WI38 (cell line): ENCODE measurements at regions not wholly inside any gene's neighbourhood (a gene's known extent, or its start where the extent isn't known, plus 50 kb on each side); places are given as distances from the start of the nearest gene placed in this dataset.

ENCODE experiments used
- H3K4me3 ChIP-seq: 2 replicates; pipeline ENCODE4 v1.5.1; 2011; ENCODE audit warnings: low read depth, mild to moderate bottlenecking, control low read depth, low read length
- CTCF ChIP-seq: IDR thresholded peaks from 2 replicates; pipeline ENCODE4 v1.5.1; 2012; ENCODE audit warnings: low read depth, mild to moderate bottlenecking, control low read depth, low read length

- TF ChIP-seq CTCF, result no peak
- no peak overlapping the region for H3K4me3 ChIP-seq
Measured at GRCh38 chr6:139679516-139680179, 305.2 kb upstream of the CITED2 start.

DNA sequence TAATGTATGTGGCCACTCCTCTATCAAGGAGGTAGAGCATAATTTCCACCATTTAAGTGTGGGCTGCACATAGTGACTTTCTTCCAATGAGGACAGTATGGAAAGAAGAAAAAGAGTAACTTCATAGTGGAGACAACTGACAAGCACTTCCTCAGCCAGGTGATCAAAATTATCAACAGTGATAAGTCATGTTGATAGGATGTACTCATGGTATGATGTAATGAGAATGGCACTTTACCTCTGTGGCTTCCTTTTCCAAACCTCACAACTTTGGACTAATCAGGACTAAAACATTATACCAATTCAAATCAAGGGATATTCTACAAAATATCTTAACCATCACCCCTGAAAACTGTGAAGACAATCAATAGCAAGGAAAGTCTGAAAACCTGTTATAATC is 302.3 kb upstream of the CITED2 start:
- H3K4me3 ChIP-seq, result no peak overlapping the region
- no peak for TF ChIP-seq CTCF

GRCh38 chr6:139666284-139666683 is 291.8 kb upstream of the CITED2 start:
- TF ChIP-seq CTCF, result no peak
- no peak overlapping the region for H3K4me3 ChIP-seq

- TF ChIP-seq CTCF, result no peak
- H3K4me3 ChIP-seq, result no peak overlapping the region
Measured at GRCh38 chr6:139663996-139664395, 289.5 kb upstream of the CITED2 start.

- H3K4me3 ChIP-seq, result no peak overlapping the region
- no peak for TF ChIP-seq CTCF
Measured at GRCh38 chr6:139659711-139660110, 285.3 kb upstream of the CITED2 start.

DNA sequence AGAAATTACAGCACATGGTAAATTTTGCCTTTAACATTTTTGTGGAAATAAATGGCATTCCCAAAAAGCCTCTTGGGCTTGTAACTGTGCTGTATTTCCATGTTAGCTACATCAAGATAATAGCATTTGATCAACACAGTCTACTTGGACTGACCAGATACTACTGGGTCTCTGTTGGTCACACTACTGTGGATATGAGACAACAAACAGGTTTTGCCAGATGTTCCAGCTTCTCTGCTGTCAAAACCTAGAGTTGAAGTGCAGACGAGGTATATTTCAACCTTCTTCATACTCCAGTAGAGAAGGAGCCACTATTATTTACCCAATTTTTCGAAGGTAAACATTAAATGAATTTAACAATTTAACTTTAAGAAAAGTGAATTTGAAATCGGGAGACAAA is 284.7 kb upstream of the CITED2 start:
- no peak overlapping the region for H3K4me3 ChIP-seq
- no peak for TF ChIP-seq CTCF

DNA sequence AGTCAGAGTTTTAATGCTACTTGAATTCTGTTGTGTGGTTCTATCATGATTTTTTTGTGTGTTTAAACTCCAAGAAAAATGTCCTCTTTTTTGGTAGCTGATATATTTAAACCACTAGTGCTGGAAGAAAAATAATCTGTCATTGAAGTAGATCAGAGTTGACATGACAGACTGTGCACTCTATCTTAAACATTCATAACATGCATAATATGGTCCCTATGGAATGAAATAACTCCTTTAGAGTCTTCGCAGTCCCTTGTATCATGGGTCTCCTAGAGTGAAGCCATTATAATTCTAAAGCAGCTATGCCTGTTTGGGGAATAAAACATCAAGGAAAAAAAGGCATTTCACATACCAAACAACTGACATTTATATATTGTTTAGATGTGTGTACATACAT is 282.7 kb upstream of the CITED2 start:
- no peak for TF ChIP-seq CTCF
- no peak overlapping the region for H3K4me3 ChIP-seq
